Ishikawa (cell line): ENCODE measurements at regions not wholly inside any gene's neighbourhood (a gene's known extent, or its start where the extent isn't known, plus 50 kb on each side); places are given as distances from the start of the nearest gene placed in this dataset.

Source experiments
- CEBPB ChIP-seq: IDR thresholded peaks from 2 replicates; pipeline ENCODE4 v1.6.1; 2012
- MAX ChIP-seq: IDR thresholded peaks from 2 replicates; pipeline ENCODE4 v1.6.1; 2012
- NFIC ChIP-seq: IDR thresholded peaks from 2 replicates; pipeline ENCODE4 v1.6.1; 2012
- RAD21 ChIP-seq: IDR thresholded peaks from 2 replicates; pipeline ENCODE4 v1.6.1; 2012; ENCODE audit warnings: low read depth
- REST ChIP-seq: IDR thresholded peaks from 2 replicates; pipeline ENCODE4 v1.6.1; 2012; ENCODE audit warnings: low read depth, mild to moderate bottlenecking
- TAF1 ChIP-seq: IDR thresholded peaks from 2 replicates; pipeline ENCODE4 v1.6.1; 2012; ENCODE audit warnings: low read depth, mild to moderate bottlenecking
- TCF12 ChIP-seq: IDR thresholded peaks from 2 replicates; pipeline ENCODE4 v1.6.1; 2012; ENCODE audit warnings: low read depth
- TEAD4 ChIP-seq: IDR thresholded peaks from 2 replicates; pipeline ENCODE4 v1.6.1; 2012

- TF ChIP-seq MAX = no peak
- TF ChIP-seq CEBPB = no peak
- no peak for TF ChIP-seq NFIC
- no peak for TF ChIP-seq TCF12
- TF ChIP-seq TAF1 = no peak
- no peak for TF ChIP-seq RAD21
- TF ChIP-seq TEAD4 = no peak
- no peak for TF ChIP-seq REST
Measured at GRCh38 chr20:6495907-6496306, 271.6 kb upstream of the BMP2 start.
